Keratinocyte (primary cell): ENCODE measurements at regions not wholly inside any gene's neighbourhood (a gene's known extent, or its start where the extent isn't known, plus 50 kb on each side); places are given as distances from the start of the nearest gene placed in this dataset.

Source experiments
- DNase-seq: peaks from one replicate; pipeline ENCODE4 v3.0.0-alpha.2; 2011; ENCODE audit warnings: low read depth, missing footprints, low spot score
- FAIRE-seq: peaks from 2 replicates; lab custom pipeline; 2011; peaks lifted over from hg19 to GRCh38; lab: Jason Lieb, UNC
- H2AFZ ChIP-seq: 2 replicates; pipeline ENCODE4 v1.6.0; 2012; ENCODE audit warnings: low read length, control low read depth, inconsistent platforms; ENCODE audit not compliant: control insufficient read depth
- H3K27ac ChIP-seq: 2 replicates; pipeline ENCODE4 v1.5.1; 2011; ENCODE audit warnings: low read length; ENCODE audit not compliant: control insufficient read depth, insufficient read depth
- H3K27me3 ChIP-seq: 3 replicates; pipeline ENCODE4 v1.6.0; 2011; ENCODE audit warnings: low read length; ENCODE audit not compliant: control insufficient read depth, insufficient read depth; ENCODE audit errors: extremely low read depth
- H3K36me3 ChIP-seq, 2 experiments: 2 replicates in 1 of 2; 3 replicates in 1 of 2; pipeline ENCODE4 v1.5.1; 2011; ENCODE audit warnings: low read length in 2 of 2, mild to moderate bottlenecking in 1 of 2; ENCODE audit not compliant: control insufficient read depth in 2 of 2, insufficient read depth in 2 of 2; ENCODE audit errors: extremely low read depth in 1 of 2
- H3K4me1 ChIP-seq: 3 replicates; pipeline ENCODE4 v1.5.1; 2011; ENCODE audit warnings: low read length; ENCODE audit not compliant: control insufficient read depth, insufficient read depth; ENCODE audit errors: extremely low read depth
- H3K4me2 ChIP-seq: 3 replicates; pipeline ENCODE4 v1.6.0; 2011; ENCODE audit warnings: low read depth, low read length; ENCODE audit not compliant: control insufficient read depth, insufficient read depth; ENCODE audit errors: extremely low read depth
- H3K4me3 ChIP-seq, 3 experiments: fragments of 200-600 bp in 1 of 3; sonication (generic) in 1 of 3; 2 replicates in 2 of 3; 3 replicates in 1 of 3; pipeline ENCODE4 v1.5.1; 2011 to 2016; ENCODE audit warnings: low read length in 3 of 3, mild to moderate bottlenecking in 3 of 3, control low read depth in 2 of 3, inconsistent platforms in 1 of 3, low read depth in 1 of 3, mixed read lengths in 1 of 3, mixed run types in 1 of 3, moderate library complexity in 1 of 3; ENCODE audit not compliant: control insufficient read depth in 2 of 3, insufficient read depth in 2 of 3; ENCODE audit errors: extremely low read depth in 1 of 3
- H3K79me2 ChIP-seq: 2 replicates; pipeline ENCODE4 v1.6.0; 2012; ENCODE audit warnings: low read length; ENCODE audit not compliant: control insufficient read depth, insufficient read depth
- H3K9ac ChIP-seq: 3 replicates; pipeline ENCODE4 v1.6.0; 2011; ENCODE audit warnings: low read length; ENCODE audit not compliant: control insufficient read depth, insufficient read depth; ENCODE audit errors: extremely low read depth
- H3K9me1 ChIP-seq: 3 replicates; pipeline ENCODE4 v1.6.0; 2011; ENCODE audit warnings: low read length; ENCODE audit not compliant: control insufficient read depth, insufficient read depth; ENCODE audit errors: extremely low read depth
- H3K9me3 ChIP-seq: 2 replicates; pipeline ENCODE4 v1.5.1; 2012; ENCODE audit warnings: low read depth, low read length; ENCODE audit not compliant: control insufficient read depth
- H4K20me1 ChIP-seq: 3 replicates; pipeline ENCODE4 v1.6.0; 2011; ENCODE audit warnings: low read length; ENCODE audit not compliant: control insufficient read depth, insufficient read depth; ENCODE audit errors: extremely low read depth
- EZH2 ChIP-seq: IDR thresholded peaks from one replicate; pipeline ENCODE4 v1.6.1; 2012; ENCODE audit warnings: inconsistent platforms, mild to moderate bottlenecking, low read length, moderate library complexity
- dilution Hi-C: fragments of 300-500 bp; cut with MboI; formaldehyde crosslinking; loops from one replicate; pipeline ENCODE4 v1.7.0; 2020; ENCODE audit warnings: low sequenced_read_pairs; ENCODE audit not compliant: extremely low pct_ligation_motif_present
- TF ChIP-seq, protein P1 (sequence below), 3 experiments: IDR thresholded peaks in 1 of 3; conservative IDR thresholded peaks in 1 of 3; optimal IDR thresholded peaks in 1 of 3; 2 replicates in 2 of 3; 3 replicates in 1 of 3; pipeline versions ENCODE3 to v1.5.1; 2011; ENCODE audit warnings: low read length in 3 of 3, mild to moderate bottlenecking in 3 of 3, moderate library complexity in 2 of 3, control low read depth in 1 of 3, inconsistent platforms in 1 of 3; ENCODE audit not compliant: insufficient read depth in 2 of 3; ENCODE audit errors: extremely low read depth in 1 of 3

DNA sequence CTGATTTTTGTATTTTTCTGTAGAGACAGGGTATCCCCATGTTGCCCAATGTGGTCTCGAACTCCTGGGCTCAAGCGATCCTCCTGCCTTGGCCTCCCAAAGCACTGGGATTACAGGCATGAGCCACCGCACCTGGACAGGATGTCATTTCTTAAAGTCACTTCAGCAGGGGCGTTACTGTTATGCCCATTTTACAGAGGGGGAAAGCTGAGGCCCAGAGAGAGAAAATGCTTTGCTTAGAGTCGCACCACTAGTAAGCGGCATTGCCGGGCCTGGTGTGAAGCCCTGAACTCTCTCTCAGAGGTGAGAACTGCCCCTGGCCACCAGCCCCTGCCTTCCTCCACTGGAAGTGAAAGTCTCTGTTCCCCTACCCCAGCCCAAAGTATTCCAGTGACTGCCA, 207.0 kb downstream of the PHETA1 start:
- Histone ChIP-seq H3K4me2 (no peak overlapping the region), H2AFZ (no peak overlapping the region), H4K20me1 (no peaks in the 10 kb centered on the region), H3K79me2 (no peaks in the 10 kb centered on the region), H3K36me3 (no peaks in the 10 kb centered on the region), H3K4me1 (no peaks in the 10 kb centered on the region), H3K4me3 (no peak overlapping the region), H3K27me3 (peaks cover 8% of the 10 kb centered on the region), H3K9ac (no peak overlapping the region), H3K27ac (no peak overlapping the region), H3K9me3 (no peaks in the 10 kb centered on the region), H3K9me1 (no peaks in the 10 kb centered on the region)
- dilution Hi-C loops = no loop called here
- DNase-seq (no peak), FAIRE-seq (no peak)
- TF ChIP-seq, protein P1, sequence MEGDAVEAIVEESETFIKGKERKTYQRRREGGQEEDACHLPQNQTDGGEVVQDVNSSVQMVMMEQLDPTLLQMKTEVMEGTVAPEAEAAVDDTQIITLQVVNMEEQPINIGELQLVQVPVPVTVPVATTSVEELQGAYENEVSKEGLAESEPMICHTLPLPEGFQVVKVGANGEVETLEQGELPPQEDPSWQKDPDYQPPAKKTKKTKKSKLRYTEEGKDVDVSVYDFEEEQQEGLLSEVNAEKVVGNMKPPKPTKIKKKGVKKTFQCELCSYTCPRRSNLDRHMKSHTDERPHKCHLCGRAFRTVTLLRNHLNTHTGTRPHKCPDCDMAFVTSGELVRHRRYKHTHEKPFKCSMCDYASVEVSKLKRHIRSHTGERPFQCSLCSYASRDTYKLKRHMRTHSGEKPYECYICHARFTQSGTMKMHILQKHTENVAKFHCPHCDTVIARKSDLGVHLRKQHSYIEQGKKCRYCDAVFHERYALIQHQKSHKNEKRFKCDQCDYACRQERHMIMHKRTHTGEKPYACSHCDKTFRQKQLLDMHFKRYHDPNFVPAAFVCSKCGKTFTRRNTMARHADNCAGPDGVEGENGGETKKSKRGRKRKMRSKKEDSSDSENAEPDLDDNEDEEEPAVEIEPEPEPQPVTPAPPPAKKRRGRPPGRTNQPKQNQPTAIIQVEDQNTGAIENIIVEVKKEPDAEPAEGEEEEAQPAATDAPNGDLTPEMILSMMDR (optimal IDR thresholded peaks at IDR 0.05 in 1 of 3, IDR thresholded peaks at IDR 0.05 in 1 of 3, conservative IDR thresholded peaks at IDR 0.05 in 1 of 3; ENCODE audit: extremely low read depth in 1 of 3, insufficient read depth in 2 of 3, low read length in 3 of 3) = no peak
- TF ChIP-seq EZH2 = no peak

DNA sequence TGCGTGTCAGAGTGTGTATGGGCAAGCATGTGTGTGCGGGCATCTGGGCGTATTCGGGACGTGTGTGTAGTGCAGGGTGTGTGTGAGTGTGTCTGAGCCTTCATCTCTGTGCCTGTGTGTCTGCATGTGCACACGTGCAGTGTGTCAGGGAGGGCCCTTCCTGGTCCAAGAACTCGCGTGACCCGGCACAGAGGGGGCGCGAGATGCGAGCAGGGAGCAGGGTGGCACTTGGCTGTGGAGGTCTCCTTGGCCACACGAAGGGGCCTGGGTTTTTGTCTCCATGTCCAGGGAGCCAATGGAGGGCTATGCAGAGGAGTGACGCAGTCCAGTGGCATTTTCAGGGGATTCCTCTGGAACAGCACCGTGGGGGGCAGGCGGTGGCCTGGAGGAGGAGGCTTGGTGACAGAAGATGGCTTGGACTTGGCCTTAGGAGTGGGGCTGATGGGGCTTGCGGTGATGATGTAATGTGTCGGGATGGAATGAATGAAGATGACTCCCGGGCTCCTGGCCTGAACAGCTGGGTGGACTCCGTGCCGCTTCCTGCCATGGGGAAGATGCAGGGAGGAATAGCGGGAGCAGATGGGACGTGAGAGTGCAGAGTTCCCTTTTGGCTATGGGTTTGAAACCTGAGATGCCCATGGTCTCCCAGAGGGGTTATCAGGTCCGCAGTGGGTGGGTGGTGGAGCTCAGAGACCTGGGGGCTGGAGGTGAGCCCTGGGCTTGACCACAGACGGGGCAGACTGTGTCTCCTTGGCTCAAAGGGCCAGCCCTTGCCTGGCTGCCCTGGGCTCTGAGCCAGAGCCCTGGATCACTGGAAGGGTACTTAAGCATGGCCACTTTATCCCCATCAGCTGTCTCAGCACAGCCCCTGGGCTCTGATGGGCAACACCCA, 208.3 kb downstream of the PHETA1 start:
- FAIRE-seq (no peak), DNase-seq (no peak)
- TF ChIP-seq, protein P1 (optimal IDR thresholded peaks at IDR 0.05 in 1 of 3, IDR thresholded peaks at IDR 0.05 in 1 of 3, conservative IDR thresholded peaks at IDR 0.05 in 1 of 3; ENCODE audit: extremely low read depth in 1 of 3, insufficient read depth in 2 of 3, low read length in 3 of 3) = no peak
- TF ChIP-seq EZH2 = no peak
- Histone ChIP-seq H3K27me3 (peaks cover 8% of the 10 kb centered on the region), H4K20me1 (no peaks in the 10 kb centered on the region), H3K4me3 (no peak overlapping the region), H3K36me3 (no peaks in the 10 kb centered on the region), H3K9me3 (no peaks in the 10 kb centered on the region), H3K4me2 (no peak overlapping the region), H2AFZ (no peak overlapping the region), H3K9ac (no peak overlapping the region), H3K4me1 (no peaks in the 10 kb centered on the region), H3K27ac (no peak overlapping the region), H3K79me2 (no peaks in the 10 kb centered on the region), H3K9me1 (no peaks in the 10 kb centered on the region)
- dilution Hi-C loops = no loop called here
